Keratinocyte (primary cell): ENCODE measurements at regions not wholly inside any gene's neighbourhood (a gene's known extent, or its start where the extent isn't known, plus 50 kb on each side); places are given as distances from the start of the nearest gene placed in this dataset.

Experiments used
- CTCF ChIP-seq, 3 experiments: IDR thresholded peaks in 1 of 3; conservative IDR thresholded peaks in 1 of 3; optimal IDR thresholded peaks in 1 of 3; 2 replicates in 2 of 3; 3 replicates in 1 of 3; pipeline versions ENCODE3 to v1.5.1; 2011; ENCODE audit warnings: low read length in 3 of 3, mild to moderate bottlenecking in 3 of 3, moderate library complexity in 2 of 3, control low read depth in 1 of 3, inconsistent platforms in 1 of 3; ENCODE audit not compliant: insufficient read depth in 2 of 3; ENCODE audit errors: extremely low read depth in 1 of 3
- EZH2 ChIP-seq: IDR thresholded peaks from one replicate; pipeline ENCODE4 v1.6.1; 2012; ENCODE audit warnings: inconsistent platforms, mild to moderate bottlenecking, low read length, moderate library complexity

- no peak for TF ChIP-seq CTCF (optimal IDR thresholded peaks at IDR 0.05 in 1 of 3, IDR thresholded peaks at IDR 0.05 in 1 of 3, conservative IDR thresholded peaks at IDR 0.05 in 1 of 3; ENCODE audit: extremely low read depth in 1 of 3, insufficient read depth in 2 of 3, low read length in 3 of 3)
- TF ChIP-seq EZH2 = no peak
These were observed 525.2 kb upstream of the PBX1 start for GRCh38 chr1:164033782-164034181.
